ENCODE measurements at regions not wholly inside any gene's neighbourhood (a gene's known extent, or its start where the extent isn't known, plus 50 kb on each side); places are given as distances from the start of the nearest gene placed in this dataset.

- 71 to 78% methylated on average over 7 of the region's 7 CpGs for WGBS, 2 donors
These were observed 253.8 kb upstream of the STXBP5 start for GRCh38 chr6:146950351-146950835.

GRCh38 chr6:146955570-146955969, 248.6 kb upstream of the STXBP5 start:
- no peak for DNase-seq (ENCODE audit: low spot score in 2 of 2)
- Histone ChIP-seq H3K27me3 (no peaks in the 10 kb centered on the region), H3K4me3 (no peak overlapping the region), H3K27ac (no peak overlapping the region), H3K36me3 (no peaks in the 10 kb centered on the region), H3K4me1 (no peaks in the 10 kb centered on the region), H3K9me3 (no peaks in the 10 kb centered on the region)
- TF ChIP-seq, protein P1, sequence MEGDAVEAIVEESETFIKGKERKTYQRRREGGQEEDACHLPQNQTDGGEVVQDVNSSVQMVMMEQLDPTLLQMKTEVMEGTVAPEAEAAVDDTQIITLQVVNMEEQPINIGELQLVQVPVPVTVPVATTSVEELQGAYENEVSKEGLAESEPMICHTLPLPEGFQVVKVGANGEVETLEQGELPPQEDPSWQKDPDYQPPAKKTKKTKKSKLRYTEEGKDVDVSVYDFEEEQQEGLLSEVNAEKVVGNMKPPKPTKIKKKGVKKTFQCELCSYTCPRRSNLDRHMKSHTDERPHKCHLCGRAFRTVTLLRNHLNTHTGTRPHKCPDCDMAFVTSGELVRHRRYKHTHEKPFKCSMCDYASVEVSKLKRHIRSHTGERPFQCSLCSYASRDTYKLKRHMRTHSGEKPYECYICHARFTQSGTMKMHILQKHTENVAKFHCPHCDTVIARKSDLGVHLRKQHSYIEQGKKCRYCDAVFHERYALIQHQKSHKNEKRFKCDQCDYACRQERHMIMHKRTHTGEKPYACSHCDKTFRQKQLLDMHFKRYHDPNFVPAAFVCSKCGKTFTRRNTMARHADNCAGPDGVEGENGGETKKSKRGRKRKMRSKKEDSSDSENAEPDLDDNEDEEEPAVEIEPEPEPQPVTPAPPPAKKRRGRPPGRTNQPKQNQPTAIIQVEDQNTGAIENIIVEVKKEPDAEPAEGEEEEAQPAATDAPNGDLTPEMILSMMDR (IDR thresholded peaks at IDR 0.05) = no peak
- TF ChIP-seq EP300 (IDR thresholded peaks at IDR 0.05) (no peak), POLR2A (IDR thresholded peaks at IDR 0.05) (no peak)

More at GRCh38 chr6:146950351-146950835, 253.8 kb upstream of the STXBP5 start:
- no peaks in the 10 kb centered on the region for H3K36me3 ChIP-seq
- H3K4me3 ChIP-seq = no peak overlapping the region
- H3K27ac ChIP-seq = no peak overlapping the region
- H3K4me1 ChIP-seq = no peaks in the 10 kb centered on the region
- DNase-seq (ENCODE audit: low spot score in 2 of 2) = no peak
- H3K27me3 ChIP-seq = no peaks in the 10 kb centered on the region
- TF ChIP-seq EP300 (IDR thresholded peaks at IDR 0.05) (no peak), POLR2A (IDR thresholded peaks at IDR 0.05) (no peak)
- TF ChIP-seq, protein P1 (IDR thresholded peaks at IDR 0.05) = no peak
- no peaks in the 10 kb centered on the region for H3K9me3 ChIP-seq

GRCh38 chr6:146957181-146958093, 246.8 kb upstream of the STXBP5 start:
- Histone ChIP-seq H3K36me3 (no peaks in the 10 kb centered on the region), H3K9me3 (no peaks in the 10 kb centered on the region), H3K4me3 (no peak overlapping the region), H3K4me1 (no peaks in the 10 kb centered on the region), H3K27me3 (no peaks in the 10 kb centered on the region), H3K27ac (no peak overlapping the region)
- TF ChIP-seq POLR2A (IDR thresholded peaks at IDR 0.05) (no peak), EP300 (IDR thresholded peaks at IDR 0.05) (no peak)
- TF ChIP-seq, protein P1 (IDR thresholded peaks at IDR 0.05) = no peak
- WGBS, 2 donors = 57 to 61% methylated on average over 5 of the region's 5 CpGs
- no peak for DNase-seq (ENCODE audit: low spot score in 2 of 2)

DNA sequence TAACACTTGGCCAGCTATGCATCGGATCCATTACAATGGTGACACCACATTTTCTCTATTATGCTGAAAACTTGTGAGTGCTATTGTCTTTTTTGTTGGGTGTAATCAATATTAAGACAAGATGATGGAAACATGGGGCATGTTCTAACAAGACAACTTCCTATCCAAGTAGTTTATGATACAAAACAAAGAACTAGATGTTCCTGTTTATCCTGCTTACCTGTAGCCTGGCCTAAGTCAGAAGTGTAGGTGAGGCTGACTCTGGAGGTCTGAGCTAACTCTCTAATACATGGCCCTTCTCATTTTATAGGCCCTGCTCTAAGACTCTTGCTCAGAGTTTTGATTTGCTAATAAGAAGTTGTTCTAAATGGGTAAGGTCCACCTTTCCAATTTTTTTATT, 242.4 kb upstream of the STXBP5 start:
- H3K27ac ChIP-seq = no peak overlapping the region
- peaks cover 0 to 12% (median 0%) of the 10 kb centered on the region in 4 donors for H3K9me3 ChIP-seq
- H3K27me3 ChIP-seq = no peaks in the 10 kb centered on the region
- DNase-seq (ENCODE audit: low spot score in 2 of 2) = no peak
- 92 to 95% methylated on average over 1 of the region's 1 CpG for WGBS, 2 donors
- H3K36me3 ChIP-seq = no peaks in the 10 kb centered on the region
- H3K4me1 ChIP-seq = no peaks in the 10 kb centered on the region
- H3K4me3 ChIP-seq = no peak overlapping the region
- no peak for TF ChIP-seq POLR2A (IDR thresholded peaks at IDR 0.05)
- TF ChIP-seq EP300 (IDR thresholded peaks at IDR 0.05) = no peak
- TF ChIP-seq, protein P1 (IDR thresholded peaks at IDR 0.05) = no peak

- Histone ChIP-seq H3K9me3 (peaks cover 0 to 12% (median 0%) of the 10 kb centered on the region in 4 donors), H3K36me3 (no peaks in the 10 kb centered on the region), H3K27ac (no peak overlapping the region), H3K4me3 (no peak overlapping the region), H3K27me3 (no peaks in the 10 kb centered on the region), H3K4me1 (no peaks in the 10 kb centered on the region)
- 71 to 82% methylated on average over 2 of the region's 2 CpGs for WGBS, 2 donors
- TF ChIP-seq, protein P1 (IDR thresholded peaks at IDR 0.05) = no peak
- TF ChIP-seq POLR2A (IDR thresholded peaks at IDR 0.05) (no peak), EP300 (IDR thresholded peaks at IDR 0.05) (no peak)
- no peak for DNase-seq (ENCODE audit: low spot score in 2 of 2)
These were observed 241.9 kb upstream of the STXBP5 start for GRCh38 chr6:146962329-146962728.
